SH-SY5Y (cell line): ENCODE measurements at regions not wholly inside any gene's neighbourhood (a gene's known extent, or its start where the extent isn't known, plus 50 kb on each side); places are given as distances from the start of the nearest gene placed in this dataset.

ENCODE experiments used
- GATA2 ChIP-seq: IDR thresholded peaks from 2 replicates; pipeline ENCODE4 v1.6.1; 2011; ENCODE audit warnings: mild to moderate bottlenecking, low read depth, low read length
- GATA3 ChIP-seq: IDR thresholded peaks from 2 replicates; pipeline ENCODE4 v1.6.1; 2011; ENCODE audit warnings: low read depth, mild to moderate bottlenecking, low read length, moderate library complexity

DNA sequence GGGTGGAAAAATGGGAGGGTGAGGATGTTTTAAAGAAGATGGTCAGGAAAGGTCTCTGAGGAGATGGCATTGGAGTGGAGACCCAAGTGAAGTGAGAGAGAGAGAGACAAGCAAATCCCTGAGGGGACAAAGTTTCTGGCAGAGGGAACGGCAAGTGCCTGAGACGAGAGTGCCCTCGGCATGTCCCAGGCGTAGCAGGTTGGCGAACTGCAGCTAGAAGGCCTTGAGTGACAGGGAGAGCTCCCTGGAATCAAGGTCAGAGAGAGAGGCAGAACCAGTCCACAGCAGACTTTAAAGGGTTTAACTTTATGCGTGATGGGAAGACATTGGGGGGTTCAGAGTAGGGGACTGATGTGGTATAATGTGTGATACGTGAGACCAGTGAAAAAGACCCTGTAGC, 150.2 kb upstream of the HAND2 start:
- TF ChIP-seq GATA2: no peak
- TF ChIP-seq GATA3: no peak
